ENCODE measurements at regions not wholly inside any gene's neighbourhood (a gene's known extent, or its start where the extent isn't known, plus 50 kb on each side); places are given as distances from the start of the nearest gene placed in this dataset.

- DNase-seq = no peak
These were observed 73.9 kb upstream of the C16orf82 start for GRCh38 chr16:26992666-26993349.

GRCh38 chr16:26993511-26993910, 73.2 kb upstream of the C16orf82 start:
- DNase-seq = no peak

- DNase-seq = no peak
These were observed 72.8 kb upstream of the C16orf82 start for GRCh38 chr16:26993963-26994362.

GRCh38 chr16:26995522-26995921, 71.2 kb upstream of the C16orf82 start:
- no peak for DNase-seq

GRCh38 chr16:27005386-27005785, 61.3 kb upstream of the C16orf82 start:
- no peak for DNase-seq

Data from stimulated activated CD4-positive, alpha-beta T cell treated with anti-CD3 and anti-CD28 coated beads, Interleukin-2, amount 100 ng/mL, for 48 hours (primary cell).